ENCODE measurements at regions not wholly inside any gene's neighbourhood (a gene's known extent, or its start where the extent isn't known, plus 50 kb on each side); places are given as distances from the start of the nearest gene placed in this dataset.

GRCh38 chr5:58116346-58116745, 343.5 kb downstream of the PLK2 start:
- no peak for TF ChIP-seq CTCF (conservative IDR thresholded peaks at IDR 0.05; ENCODE audit: low read depth, low read length)
- TF ChIP-seq EZH2 (IDR thresholded peaks at IDR 0.05; ENCODE audit: low read length, unreplicated experiment), result no peak
- TF ChIP-seq EZH2phosphoT487 (IDR thresholded peaks at IDR 0.05; ENCODE audit: borderline replicate concordance, low read length), result no peak

Measured in PC-3 (cell line).